GM12874 (cell line): ENCODE measurements at regions not wholly inside any gene's neighbourhood (a gene's known extent, or its start where the extent isn't known, plus 50 kb on each side); places are given as distances from the start of the nearest gene placed in this dataset.

Experiments
- TF ChIP-seq, protein P1 (sequence below): IDR thresholded peaks from 2 replicates; pipeline ENCODE4 v1.5.1; 2011; ENCODE audit warnings: low read depth, mild to moderate bottlenecking, control low read depth, low read length, moderate library complexity; ENCODE audit not compliant: insufficient read depth

DNA sequence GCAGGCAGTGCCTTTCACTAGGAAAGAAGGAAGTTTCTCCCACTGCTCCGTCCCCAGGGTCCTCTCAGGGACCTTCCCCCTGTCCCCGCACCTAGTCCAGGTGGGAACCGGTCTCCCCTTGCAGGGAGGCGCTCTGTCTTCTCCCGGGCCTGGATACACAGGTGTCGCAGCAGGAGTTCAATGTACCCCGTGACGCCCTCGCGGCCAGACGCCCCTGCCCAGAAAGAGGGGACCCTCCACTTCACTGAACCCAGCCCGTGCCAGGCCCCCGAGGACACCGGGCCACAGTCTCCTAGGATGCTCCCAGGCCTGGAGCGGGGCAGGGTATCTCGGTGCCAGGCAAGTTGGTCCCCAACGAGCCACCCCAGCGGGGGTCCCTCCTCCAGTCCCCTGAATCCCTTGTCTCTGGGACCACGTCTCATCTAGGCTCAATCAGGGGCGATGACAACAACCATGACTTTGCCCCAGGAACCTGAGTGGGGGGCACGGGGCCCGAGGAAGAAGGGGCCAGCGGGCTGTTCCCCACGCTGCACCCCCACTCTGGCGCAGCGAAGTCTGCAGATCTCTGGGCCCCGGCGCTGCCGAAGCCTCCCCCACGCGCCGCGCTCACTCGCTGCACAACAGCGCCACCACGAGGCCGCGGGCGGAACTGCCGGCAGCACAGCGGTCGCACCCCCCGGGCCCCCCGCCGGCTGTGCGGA, 103.0 kb downstream of the EDN3 start:
- TF ChIP-seq, protein P1, sequence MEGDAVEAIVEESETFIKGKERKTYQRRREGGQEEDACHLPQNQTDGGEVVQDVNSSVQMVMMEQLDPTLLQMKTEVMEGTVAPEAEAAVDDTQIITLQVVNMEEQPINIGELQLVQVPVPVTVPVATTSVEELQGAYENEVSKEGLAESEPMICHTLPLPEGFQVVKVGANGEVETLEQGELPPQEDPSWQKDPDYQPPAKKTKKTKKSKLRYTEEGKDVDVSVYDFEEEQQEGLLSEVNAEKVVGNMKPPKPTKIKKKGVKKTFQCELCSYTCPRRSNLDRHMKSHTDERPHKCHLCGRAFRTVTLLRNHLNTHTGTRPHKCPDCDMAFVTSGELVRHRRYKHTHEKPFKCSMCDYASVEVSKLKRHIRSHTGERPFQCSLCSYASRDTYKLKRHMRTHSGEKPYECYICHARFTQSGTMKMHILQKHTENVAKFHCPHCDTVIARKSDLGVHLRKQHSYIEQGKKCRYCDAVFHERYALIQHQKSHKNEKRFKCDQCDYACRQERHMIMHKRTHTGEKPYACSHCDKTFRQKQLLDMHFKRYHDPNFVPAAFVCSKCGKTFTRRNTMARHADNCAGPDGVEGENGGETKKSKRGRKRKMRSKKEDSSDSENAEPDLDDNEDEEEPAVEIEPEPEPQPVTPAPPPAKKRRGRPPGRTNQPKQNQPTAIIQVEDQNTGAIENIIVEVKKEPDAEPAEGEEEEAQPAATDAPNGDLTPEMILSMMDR, result peak; percentile 97

DNA sequence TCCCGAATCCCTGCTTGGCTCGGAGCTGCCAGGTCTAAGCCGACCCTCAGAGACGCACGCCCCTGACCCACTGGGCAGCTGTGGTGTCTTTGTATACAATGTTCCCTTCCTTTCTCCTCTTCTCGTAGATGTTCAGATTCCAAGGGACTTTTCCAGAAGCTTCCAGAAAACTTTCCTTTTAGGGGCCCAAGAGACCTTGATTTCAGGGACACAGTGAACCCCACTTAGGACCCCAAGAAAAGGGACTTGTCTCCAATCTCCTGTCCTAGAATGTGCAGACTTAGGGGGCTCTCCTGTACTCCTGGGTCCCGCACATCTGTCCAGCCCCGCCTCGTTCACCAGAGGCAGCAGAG, 103.5 kb downstream of the EDN3 start:
- TF ChIP-seq, protein P1, result no peak

DNA sequence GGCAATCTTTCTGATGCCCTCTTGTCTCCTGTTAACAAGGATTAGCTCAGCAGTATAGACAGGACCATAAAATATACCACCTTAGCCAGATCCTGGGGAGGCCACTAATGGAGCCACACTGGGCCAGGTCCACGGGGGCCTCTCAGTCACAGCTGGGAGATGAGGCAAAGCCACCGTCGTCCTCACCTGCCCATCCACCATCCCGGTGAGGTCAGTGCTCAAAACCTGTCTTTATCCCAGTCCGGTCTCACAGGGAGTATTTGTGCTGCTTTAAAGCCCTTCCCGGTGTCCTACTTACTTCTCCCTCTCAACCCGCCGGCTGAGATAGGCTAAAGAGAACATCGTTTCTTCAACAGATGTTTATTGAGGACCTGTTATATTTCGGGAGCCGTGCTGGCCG, 104.3 kb downstream of the EDN3 start:
- TF ChIP-seq, protein P1, result no peak

DNA sequence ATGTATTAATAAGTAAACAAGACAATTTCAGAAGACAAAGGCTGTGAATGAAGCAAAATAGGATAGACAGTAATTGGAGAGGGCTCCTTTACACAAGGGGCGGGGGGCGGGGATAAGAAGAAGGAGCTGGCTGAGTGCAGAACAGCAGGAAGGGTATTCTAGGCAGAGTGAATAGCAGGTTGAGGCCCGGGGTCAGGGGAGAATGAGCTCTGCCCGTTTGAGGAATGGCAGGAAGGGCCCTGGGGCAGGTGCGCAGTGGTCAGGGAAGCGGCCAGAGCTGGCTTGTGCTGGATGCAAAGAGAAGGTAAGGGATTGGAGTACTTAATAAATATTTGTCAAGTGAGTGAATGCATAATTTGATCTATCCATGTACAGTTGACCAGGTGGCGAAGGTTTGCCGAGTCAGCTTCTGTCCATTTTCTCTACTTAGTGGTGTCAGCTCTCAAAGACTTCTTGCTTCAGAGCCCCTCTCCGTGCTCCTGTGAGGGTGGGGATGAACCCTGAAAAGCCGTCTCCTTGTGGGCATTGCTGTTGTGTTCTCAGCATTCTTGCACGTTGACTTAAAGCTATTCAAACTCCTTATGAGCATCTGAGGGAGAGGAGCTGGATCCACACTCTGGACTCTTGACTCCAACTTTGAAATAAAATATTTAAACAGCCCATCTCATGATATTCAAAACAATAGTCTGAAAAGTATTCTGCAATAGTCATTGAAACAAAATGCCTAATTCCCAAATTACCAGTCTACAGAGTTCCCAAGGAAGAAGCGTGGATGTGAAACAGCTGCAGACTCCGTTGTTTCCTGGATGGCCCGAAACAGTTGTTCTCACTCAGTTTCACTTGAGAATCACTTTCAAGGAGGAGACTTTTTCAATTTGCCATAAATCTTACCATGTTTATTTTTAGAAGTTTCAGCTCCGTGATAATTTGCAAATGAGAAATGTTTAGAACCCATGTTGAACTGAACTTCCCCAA, 105.1 kb downstream of the EDN3 start:
- TF ChIP-seq, protein P1, result no peak

DNA sequence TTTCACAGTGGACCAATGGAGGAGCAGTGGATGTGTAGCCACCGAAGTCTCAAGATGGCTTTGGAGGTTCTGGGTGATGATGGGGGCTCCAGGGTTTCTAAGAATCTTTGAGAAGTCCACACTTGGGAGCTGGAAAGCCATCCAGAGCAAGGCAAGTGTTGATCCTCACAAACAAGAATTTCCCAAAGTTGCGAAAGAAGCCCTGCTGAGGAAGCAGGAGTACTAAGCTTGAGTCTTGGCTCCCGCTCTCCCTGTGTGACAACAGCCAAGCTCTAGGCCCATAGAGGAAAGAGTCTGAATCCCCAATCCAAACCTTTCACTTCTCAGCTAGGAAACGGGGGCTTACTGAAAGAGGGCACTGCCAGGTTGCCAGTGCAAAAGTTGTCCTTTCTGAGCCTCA, 106.0 kb downstream of the EDN3 start:
- TF ChIP-seq, protein P1, result no peak

DNA sequence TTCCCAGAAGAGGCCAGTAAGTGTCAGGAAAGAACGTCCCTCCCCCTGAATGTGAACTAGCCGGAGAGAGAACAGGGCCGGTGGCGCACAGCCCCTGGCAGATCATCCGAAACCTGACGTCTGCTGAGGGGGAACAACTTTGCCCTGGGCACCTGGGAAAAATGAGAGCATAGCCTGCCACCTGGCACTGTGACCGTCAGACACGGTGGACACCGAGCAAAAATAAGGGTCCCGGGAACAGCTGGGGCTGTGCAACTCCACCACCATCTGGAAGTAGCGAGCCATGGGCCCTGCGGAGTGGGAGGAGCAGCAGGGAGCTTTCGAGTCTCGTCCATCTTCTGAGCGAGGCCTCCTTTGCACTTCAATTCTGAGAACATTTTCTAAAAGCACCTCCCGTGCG, 110.8 kb downstream of the EDN3 start:
- TF ChIP-seq, protein P1, result no peak

DNA sequence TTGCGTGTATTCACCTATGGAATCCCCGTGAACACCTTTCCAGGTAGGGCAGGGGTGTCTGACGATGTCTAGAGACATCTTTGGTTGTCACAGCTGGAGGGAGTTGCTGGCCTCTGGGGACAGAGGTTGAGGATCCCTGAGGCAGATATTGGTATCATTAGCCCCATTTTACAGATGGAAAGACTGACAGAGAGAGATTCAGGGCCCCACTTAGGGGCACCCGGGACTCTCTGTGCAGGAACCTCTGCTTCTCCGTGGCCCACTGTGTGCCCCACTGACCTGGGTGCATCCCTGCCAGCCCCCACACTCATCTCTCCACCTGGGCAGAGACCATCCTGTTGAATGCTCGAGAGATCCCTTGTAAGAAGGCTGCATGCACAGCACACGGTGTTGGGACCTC, 111.2 kb downstream of the EDN3 start:
- TF ChIP-seq, protein P1, result no peak
